WTC11 (cell line): ENCODE measurements at regions not wholly inside any gene's neighbourhood (a gene's known extent, or its start where the extent isn't known, plus 50 kb on each side); places are given as distances from the start of the nearest gene placed in this dataset.

Source experiments
- ATAC-seq: fragments of 200-7000 bp; cut with Tn5 transposase; 2 replicates; pipeline ENCODE4 v1.10.0; 2021; ENCODE audit warnings: mild to moderate bottlenecking, moderate library complexity
- CTCF ChIA-PET: fragments of 300-600 bp; sonication (Branson Sonifier 250); formaldehyde crosslinking; loops from one replicate; lab custom pipeline; 2021; ENCODE audit warnings: antibody characterized with exemption; lab: Charles Lee
- POLR2A ChIA-PET: fragments of 350-600 bp; sonication (Branson Sonifier 250); formaldehyde crosslinking; loops from one replicate; lab custom pipeline; 2021; ENCODE audit warnings: antibody characterized with exemption; lab: Charles Lee
- DNase-seq: peaks from one replicate; pipeline ENCODE4 v3.0.0; 2021; ENCODE audit warnings: low spot score
- H3K27ac Mint-ChIP-seq: 2 replicates; pipeline ENCODE4 v1.8.0; 2021; ENCODE audit warnings: mixed read lengths
- H3K27me3 Mint-ChIP-seq: 2 replicates; pipeline ENCODE4 v1.8.0; 2021; ENCODE audit warnings: low read depth, mild to moderate bottlenecking, moderate library complexity, mixed read lengths
- H3K36me3 Mint-ChIP-seq: 2 replicates; pipeline ENCODE4 v1.8.0; 2021; ENCODE audit warnings: mixed read lengths
- H3K4me1 Mint-ChIP-seq: 2 replicates; pipeline ENCODE4 v1.8.0; 2022; ENCODE audit warnings: mixed read lengths
- H3K4me3 Mint-ChIP-seq: 2 replicates; pipeline ENCODE4 v1.8.0; 2021; ENCODE audit warnings: mild to moderate bottlenecking, moderate library complexity, mixed read lengths
- H3K9me3 Mint-ChIP-seq: 2 replicates; pipeline ENCODE4 v1.8.0; 2021; ENCODE audit warnings: mixed read lengths
- ATF1 ChIP-seq: sonication (generic); formaldehyde crosslinking; IDR thresholded peaks from 2 replicates; pipeline ENCODE4 v1.8.1; 2023; ENCODE audit warnings: mild to moderate bottlenecking, moderate library complexity, missing genetic modification reagents
- CREM ChIP-seq: sonication (generic); formaldehyde crosslinking; IDR thresholded peaks from 2 replicates; pipeline ENCODE4 v1.8.1; 2022; ENCODE audit warnings: mild to moderate bottlenecking, missing genetic modification reagents, moderate library complexity
- FOXK1 ChIP-seq: sonication (generic); formaldehyde crosslinking; IDR thresholded peaks from 2 replicates; pipeline ENCODE4 v1.8.0; 2022; ENCODE audit warnings: mild to moderate bottlenecking, moderate library complexity, missing genetic modification reagents
- NFE2L1 ChIP-seq: sonication (generic); formaldehyde crosslinking; IDR thresholded peaks from 2 replicates; pipeline ENCODE4 v1.8.1; 2023; ENCODE audit warnings: missing genetic modification reagents
- NR2C2 ChIP-seq: sonication (generic); formaldehyde crosslinking; IDR thresholded peaks from 2 replicates; pipeline ENCODE4 v1.8.0; 2022; ENCODE audit warnings: mild to moderate bottlenecking, missing genetic modification reagents
- OVOL2 ChIP-seq: fragments of 250-450 bp; sonication (Bioruptor Pico); IDR thresholded peaks from 2 replicates; pipeline ENCODE4 v1.9.0; 2021; ENCODE audit warnings: mild to moderate bottlenecking, borderline replicate concordance
- RORB ChIP-seq: fragments of 250-450 bp; sonication (Bioruptor Pico); IDR thresholded peaks from 2 replicates; pipeline ENCODE4 v1.9.0; 2021; ENCODE audit warnings: mild to moderate bottlenecking
- TP53 ChIP-seq: sonication (generic); formaldehyde crosslinking; IDR thresholded peaks from 2 replicates; pipeline ENCODE4 v1.8.1; 2023; ENCODE audit warnings: mild to moderate bottlenecking, missing genetic modification reagents
- ZNF232 ChIP-seq: sonication (generic); formaldehyde crosslinking; IDR thresholded peaks from 2 replicates; pipeline ENCODE4 v1.8.0; 2022; ENCODE audit warnings: mild to moderate bottlenecking, missing genetic modification reagents
- ZNF317 ChIP-seq: sonication (generic); formaldehyde crosslinking; IDR thresholded peaks from 2 replicates; pipeline ENCODE4 v1.8.1; 2023; ENCODE audit warnings: low read depth, mild to moderate bottlenecking, moderate library complexity, missing genetic modification reagents, borderline replicate concordance
- ZNF396 ChIP-seq: fragments of 250-450 bp; sonication (Bioruptor Pico); IDR thresholded peaks from 2 replicates; pipeline ENCODE4 v1.8.0; 2021; ENCODE audit warnings: mild to moderate bottlenecking, moderate library complexity, borderline replicate concordance
- ZNF671 ChIP-seq: fragments of 250-450 bp; sonication (Bioruptor Pico); IDR thresholded peaks from 2 replicates; pipeline ENCODE4 v1.8.0; 2021; ENCODE audit warnings: mild to moderate bottlenecking
- TF ChIP-seq, protein P1 (sequence below): fragments of 250-450 bp; sonication (Bioruptor Pico); IDR thresholded peaks from 2 replicates; pipeline ENCODE4 v1.9.0; 2021; ENCODE audit warnings: moderate library complexity, mild to moderate bottlenecking, inconsistent platforms, borderline replicate concordance
- TF ChIP-seq, protein P2 (sequence below): sonication (generic); formaldehyde crosslinking; IDR thresholded peaks from 2 replicates; pipeline ENCODE4 v1.8.0; 2023; ENCODE audit warnings: missing genetic modification reagents, mild to moderate bottlenecking, borderline replicate concordance
- TF ChIP-seq, protein P3 (sequence below): sonication (generic); formaldehyde crosslinking; IDR thresholded peaks from 2 replicates; pipeline ENCODE4 v1.8.1; 2023; ENCODE audit warnings: mild to moderate bottlenecking, missing genetic modification reagents
- TF ChIP-seq, protein P4 (sequence below): fragments of 250-450 bp; sonication (Bioruptor Pico); IDR thresholded peaks from 2 replicates; pipeline ENCODE4 v1.9.0; 2021; ENCODE audit warnings: mild to moderate bottlenecking, borderline replicate concordance
- TF ChIP-seq, protein P5 (sequence below): sonication (generic); formaldehyde crosslinking; IDR thresholded peaks from 2 replicates; pipeline ENCODE4 v1.8.1; 2023; ENCODE audit warnings: mild to moderate bottlenecking, missing genetic modification reagents, borderline replicate concordance
- TF ChIP-seq, protein P6 (sequence below): fragments of 200-600 bp; IDR thresholded peaks from 2 replicates; pipeline ENCODE4 v1.8.0; 2022; ENCODE audit warnings: antibody characterized with exemption

DNA sequence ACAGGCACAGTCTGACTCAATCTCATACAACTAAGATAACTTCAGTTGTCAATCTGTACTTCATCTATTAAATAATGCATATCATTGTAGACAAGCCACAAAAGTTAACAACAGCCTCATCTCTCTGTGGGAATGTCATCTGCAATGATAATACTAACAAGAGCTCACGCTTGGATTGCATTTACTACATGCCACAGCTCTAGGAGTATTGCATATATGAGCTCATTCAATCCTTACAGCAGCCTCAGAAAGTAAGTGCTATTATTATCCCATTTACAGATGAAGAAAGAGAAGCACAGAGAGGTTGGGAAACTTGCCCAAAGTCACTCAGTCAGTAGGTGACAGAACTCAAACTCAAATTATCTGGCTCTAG, 105.7 kb upstream of the GUCA2B start:
- Mint-ChIP-seq H3K4me3 (no peak overlapping the region), H3K27me3 (no peaks in the 10 kb centered on the region; the same call in 1 of the 2 replicates), H3K9me3 (no peaks in the 10 kb centered on the region), H3K36me3 (no peaks in the 10 kb centered on the region), H3K27ac (no peak overlapping the region), H3K4me1 (peaks cover 7% of the 10 kb centered on the region)
- ChIA-PET CTCF (no interaction called here), POLR2A (no interaction called here)
- ATAC-seq, result no peak
- DNase-seq, result no peak
- TF ChIP-seq ATF1 (CRISPR knock-in tag), result no peak
- TF ChIP-seq ZNF232 (CRISPR knock-in tag), result no peak
- TF ChIP-seq FOXK1 (CRISPR knock-in tag), result no peak
- no peak for TF ChIP-seq NFE2L1 (CRISPR knock-in tag)
- no peak for TF ChIP-seq NR2C2 (CRISPR knock-in tag)
- TF ChIP-seq RORB, result no peak
- TF ChIP-seq OVOL2 (CRISPR knock-in tag), result no peak
- TF ChIP-seq TP53 (CRISPR knock-in tag), result no peak
- no peak for TF ChIP-seq ZNF396 (CRISPR knock-in tag)
- TF ChIP-seq, protein P1, sequence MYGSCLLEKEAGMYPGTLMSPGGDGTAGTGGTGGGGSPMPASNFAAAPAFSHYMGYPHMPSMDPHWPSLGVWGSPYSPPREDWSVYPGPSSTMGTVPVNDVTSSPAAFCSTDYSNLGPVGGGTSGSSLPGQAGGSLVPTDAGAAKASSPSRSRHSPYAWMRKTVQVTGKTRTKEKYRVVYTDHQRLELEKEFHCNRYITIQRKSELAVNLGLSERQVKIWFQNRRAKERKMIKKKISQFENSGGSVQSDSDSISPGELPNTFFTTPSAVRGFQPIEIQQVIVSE (CRISPR knock-in tag), result no peak
- TF ChIP-seq, protein P2, sequence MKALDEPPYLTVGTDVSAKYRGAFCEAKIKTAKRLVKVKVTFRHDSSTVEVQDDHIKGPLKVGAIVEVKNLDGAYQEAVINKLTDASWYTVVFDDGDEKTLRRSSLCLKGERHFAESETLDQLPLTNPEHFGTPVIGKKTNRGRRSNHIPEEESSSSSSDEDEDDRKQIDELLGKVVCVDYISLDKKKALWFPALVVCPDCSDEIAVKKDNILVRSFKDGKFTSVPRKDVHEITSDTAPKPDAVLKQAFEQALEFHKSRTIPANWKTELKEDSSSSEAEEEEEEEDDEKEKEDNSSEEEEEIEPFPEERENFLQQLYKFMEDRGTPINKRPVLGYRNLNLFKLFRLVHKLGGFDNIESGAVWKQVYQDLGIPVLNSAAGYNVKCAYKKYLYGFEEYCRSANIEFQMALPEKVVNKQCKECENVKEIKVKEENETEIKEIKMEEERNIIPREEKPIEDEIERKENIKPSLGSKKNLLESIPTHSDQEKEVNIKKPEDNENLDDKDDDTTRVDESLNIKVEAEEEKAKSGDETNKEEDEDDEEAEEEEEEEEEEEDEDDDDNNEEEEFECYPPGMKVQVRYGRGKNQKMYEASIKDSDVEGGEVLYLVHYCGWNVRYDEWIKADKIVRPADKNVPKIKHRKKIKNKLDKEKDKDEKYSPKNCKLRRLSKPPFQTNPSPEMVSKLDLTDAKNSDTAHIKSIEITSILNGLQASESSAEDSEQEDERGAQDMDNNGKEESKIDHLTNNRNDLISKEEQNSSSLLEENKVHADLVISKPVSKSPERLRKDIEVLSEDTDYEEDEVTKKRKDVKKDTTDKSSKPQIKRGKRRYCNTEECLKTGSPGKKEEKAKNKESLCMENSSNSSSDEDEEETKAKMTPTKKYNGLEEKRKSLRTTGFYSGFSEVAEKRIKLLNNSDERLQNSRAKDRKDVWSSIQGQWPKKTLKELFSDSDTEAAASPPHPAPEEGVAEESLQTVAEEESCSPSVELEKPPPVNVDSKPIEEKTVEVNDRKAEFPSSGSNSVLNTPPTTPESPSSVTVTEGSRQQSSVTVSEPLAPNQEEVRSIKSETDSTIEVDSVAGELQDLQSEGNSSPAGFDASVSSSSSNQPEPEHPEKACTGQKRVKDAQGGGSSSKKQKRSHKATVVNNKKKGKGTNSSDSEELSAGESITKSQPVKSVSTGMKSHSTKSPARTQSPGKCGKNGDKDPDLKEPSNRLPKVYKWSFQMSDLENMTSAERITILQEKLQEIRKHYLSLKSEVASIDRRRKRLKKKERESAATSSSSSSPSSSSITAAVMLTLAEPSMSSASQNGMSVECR (CRISPR knock-in tag), result no peak
- TF ChIP-seq CREM (CRISPR knock-in tag), result no peak
- TF ChIP-seq, protein P3, sequence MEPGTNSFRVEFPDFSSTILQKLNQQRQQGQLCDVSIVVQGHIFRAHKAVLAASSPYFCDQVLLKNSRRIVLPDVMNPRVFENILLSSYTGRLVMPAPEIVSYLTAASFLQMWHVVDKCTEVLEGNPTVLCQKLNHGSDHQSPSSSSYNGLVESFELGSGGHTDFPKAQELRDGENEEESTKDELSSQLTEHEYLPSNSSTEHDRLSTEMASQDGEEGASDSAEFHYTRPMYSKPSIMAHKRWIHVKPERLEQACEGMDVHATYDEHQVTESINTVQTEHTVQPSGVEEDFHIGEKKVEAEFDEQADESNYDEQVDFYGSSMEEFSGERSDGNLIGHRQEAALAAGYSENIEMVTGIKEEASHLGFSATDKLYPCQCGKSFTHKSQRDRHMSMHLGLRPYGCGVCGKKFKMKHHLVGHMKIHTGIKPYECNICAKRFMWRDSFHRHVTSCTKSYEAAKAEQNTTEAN (CRISPR knock-in tag), result no peak
- no peak for TF ChIP-seq ZNF317 (CRISPR knock-in tag)
- TF ChIP-seq, protein P4, sequence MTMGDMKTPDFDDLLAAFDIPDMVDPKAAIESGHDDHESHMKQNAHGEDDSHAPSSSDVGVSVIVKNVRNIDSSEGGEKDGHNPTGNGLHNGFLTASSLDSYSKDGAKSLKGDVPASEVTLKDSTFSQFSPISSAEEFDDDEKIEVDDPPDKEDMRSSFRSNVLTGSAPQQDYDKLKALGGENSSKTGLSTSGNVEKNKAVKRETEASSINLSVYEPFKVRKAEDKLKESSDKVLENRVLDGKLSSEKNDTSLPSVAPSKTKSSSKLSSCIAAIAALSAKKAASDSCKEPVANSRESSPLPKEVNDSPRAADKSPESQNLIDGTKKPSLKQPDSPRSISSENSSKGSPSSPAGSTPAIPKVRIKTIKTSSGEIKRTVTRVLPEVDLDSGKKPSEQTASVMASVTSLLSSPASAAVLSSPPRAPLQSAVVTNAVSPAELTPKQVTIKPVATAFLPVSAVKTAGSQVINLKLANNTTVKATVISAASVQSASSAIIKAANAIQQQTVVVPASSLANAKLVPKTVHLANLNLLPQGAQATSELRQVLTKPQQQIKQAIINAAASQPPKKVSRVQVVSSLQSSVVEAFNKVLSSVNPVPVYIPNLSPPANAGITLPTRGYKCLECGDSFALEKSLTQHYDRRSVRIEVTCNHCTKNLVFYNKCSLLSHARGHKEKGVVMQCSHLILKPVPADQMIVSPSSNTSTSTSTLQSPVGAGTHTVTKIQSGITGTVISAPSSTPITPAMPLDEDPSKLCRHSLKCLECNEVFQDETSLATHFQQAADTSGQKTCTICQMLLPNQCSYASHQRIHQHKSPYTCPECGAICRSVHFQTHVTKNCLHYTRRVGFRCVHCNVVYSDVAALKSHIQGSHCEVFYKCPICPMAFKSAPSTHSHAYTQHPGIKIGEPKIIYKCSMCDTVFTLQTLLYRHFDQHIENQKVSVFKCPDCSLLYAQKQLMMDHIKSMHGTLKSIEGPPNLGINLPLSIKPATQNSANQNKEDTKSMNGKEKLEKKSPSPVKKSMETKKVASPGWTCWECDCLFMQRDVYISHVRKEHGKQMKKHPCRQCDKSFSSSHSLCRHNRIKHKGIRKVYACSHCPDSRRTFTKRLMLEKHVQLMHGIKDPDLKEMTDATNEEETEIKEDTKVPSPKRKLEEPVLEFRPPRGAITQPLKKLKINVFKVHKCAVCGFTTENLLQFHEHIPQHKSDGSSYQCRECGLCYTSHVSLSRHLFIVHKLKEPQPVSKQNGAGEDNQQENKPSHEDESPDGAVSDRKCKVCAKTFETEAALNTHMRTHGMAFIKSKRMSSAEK (CRISPR knock-in tag), result no peak
- TF ChIP-seq, protein P5, sequence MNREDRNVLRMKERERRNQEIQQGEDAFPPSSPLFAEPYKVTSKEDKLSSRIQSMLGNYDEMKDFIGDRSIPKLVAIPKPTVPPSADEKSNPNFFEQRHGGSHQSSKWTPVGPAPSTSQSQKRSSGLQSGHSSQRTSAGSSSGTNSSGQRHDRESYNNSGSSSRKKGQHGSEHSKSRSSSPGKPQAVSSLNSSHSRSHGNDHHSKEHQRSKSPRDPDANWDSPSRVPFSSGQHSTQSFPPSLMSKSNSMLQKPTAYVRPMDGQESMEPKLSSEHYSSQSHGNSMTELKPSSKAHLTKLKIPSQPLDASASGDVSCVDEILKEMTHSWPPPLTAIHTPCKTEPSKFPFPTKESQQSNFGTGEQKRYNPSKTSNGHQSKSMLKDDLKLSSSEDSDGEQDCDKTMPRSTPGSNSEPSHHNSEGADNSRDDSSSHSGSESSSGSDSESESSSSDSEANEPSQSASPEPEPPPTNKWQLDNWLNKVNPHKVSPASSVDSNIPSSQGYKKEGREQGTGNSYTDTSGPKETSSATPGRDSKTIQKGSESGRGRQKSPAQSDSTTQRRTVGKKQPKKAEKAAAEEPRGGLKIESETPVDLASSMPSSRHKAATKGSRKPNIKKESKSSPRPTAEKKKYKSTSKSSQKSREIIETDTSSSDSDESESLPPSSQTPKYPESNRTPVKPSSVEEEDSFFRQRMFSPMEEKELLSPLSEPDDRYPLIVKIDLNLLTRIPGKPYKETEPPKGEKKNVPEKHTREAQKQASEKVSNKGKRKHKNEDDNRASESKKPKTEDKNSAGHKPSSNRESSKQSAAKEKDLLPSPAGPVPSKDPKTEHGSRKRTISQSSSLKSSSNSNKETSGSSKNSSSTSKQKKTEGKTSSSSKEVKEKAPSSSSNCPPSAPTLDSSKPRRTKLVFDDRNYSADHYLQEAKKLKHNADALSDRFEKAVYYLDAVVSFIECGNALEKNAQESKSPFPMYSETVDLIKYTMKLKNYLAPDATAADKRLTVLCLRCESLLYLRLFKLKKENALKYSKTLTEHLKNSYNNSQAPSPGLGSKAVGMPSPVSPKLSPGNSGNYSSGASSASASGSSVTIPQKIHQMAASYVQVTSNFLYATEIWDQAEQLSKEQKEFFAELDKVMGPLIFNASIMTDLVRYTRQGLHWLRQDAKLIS (CRISPR knock-in tag), result no peak
- TF ChIP-seq, protein P6, sequence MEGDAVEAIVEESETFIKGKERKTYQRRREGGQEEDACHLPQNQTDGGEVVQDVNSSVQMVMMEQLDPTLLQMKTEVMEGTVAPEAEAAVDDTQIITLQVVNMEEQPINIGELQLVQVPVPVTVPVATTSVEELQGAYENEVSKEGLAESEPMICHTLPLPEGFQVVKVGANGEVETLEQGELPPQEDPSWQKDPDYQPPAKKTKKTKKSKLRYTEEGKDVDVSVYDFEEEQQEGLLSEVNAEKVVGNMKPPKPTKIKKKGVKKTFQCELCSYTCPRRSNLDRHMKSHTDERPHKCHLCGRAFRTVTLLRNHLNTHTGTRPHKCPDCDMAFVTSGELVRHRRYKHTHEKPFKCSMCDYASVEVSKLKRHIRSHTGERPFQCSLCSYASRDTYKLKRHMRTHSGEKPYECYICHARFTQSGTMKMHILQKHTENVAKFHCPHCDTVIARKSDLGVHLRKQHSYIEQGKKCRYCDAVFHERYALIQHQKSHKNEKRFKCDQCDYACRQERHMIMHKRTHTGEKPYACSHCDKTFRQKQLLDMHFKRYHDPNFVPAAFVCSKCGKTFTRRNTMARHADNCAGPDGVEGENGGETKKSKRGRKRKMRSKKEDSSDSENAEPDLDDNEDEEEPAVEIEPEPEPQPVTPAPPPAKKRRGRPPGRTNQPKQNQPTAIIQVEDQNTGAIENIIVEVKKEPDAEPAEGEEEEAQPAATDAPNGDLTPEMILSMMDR, result no peak
- TF ChIP-seq ZNF671 (CRISPR knock-in tag), result no peak
- TF ChIP-seq, all 79 proteins: peak for 0
